Fibroblast of lung (primary cell): ENCODE measurements at regions not wholly inside any gene's neighbourhood (a gene's known extent, or its start where the extent isn't known, plus 50 kb on each side); places are given as distances from the start of the nearest gene placed in this dataset.

Experiments used
- CTCF ChIP-seq, 2 donors: IDR thresholded peaks in 1 of 2; conservative IDR thresholded peaks in 1 of 2; 1 replicate in 1 of 2; 2 replicates in 1 of 2; pipeline ENCODE4 v1.5.1; 2011 to 2012; ENCODE audit warnings: low read length in 2 of 2, control low read depth in 1 of 2, inconsistent platforms in 1 of 2, low read depth in 1 of 2, mild to moderate bottlenecking in 1 of 2
- EZH2 ChIP-seq: IDR thresholded peaks from 2 replicates; pipeline ENCODE4 v1.5.1; 2012; ENCODE audit warnings: low read length, control low read depth, mild to moderate bottlenecking; ENCODE audit errors: missing control alignments

DNA sequence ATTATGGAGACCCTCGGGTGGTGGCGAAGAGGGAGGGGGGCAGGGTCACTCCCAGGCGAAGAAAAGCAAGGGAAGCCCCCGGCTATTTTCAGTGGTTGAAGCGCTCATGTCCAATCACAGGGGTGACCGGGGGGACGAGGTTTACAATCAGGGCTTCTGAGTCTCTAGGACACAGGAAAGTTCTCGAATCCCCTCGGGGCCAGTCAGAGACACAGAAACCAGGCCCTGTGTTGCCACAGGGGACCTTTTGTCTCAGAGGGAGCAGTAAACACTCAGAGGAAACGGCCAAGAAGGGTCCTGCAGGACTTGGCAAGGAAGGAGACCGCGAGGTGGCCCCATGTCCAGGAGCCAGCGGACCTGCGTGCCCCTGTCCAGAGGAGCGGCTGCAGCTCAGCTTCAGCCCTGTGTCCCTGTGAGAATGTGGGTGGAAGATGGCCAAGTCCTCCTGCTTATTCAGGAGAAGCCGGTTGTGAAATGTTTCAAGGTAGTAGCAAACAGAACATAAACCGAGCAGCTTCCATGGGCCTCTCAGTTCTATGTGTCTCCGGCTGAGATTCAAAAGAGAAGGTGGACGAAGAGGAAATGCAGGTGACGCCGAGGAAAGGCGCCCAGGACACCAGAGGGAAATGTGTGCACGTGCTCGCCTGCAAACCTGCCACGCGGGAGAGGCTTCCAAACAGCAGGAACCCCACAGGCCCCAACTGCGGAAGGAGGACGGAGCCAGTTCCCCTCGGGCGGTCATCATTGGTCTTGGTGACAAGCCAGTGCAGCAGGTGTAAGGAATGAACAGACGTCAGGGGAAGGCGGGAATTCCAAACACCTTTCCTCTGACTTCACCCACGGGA, 357.6 kb downstream of the BRD1 start:
- TF ChIP-seq CTCF (conservative IDR thresholded peaks at IDR 0.05 in 1 of 2, IDR thresholded peaks at IDR 0.05 in 1 of 2; ENCODE audit: low read depth in 1 of 2, low read length in 2 of 2) (no peak), EZH2 (no peak)
